GM06990 (cell line): ENCODE measurements at regions not wholly inside any gene's neighbourhood (a gene's known extent, or its start where the extent isn't known, plus 50 kb on each side); places are given as distances from the start of the nearest gene placed in this dataset.
A peak's percentile ranks its signal among the peaks of the same experiment; 100 is the strongest.

ENCODE experiments used
- DNase-seq: peaks from one replicate; pipeline ENCODE4 v3.0.0-alpha.2; 2011; ENCODE audit not compliant: insufficient read length; ENCODE audit errors: extremely low read depth
- H3K27me3 ChIP-seq: replicated peaks from 2 replicates; pipeline ENCODE4 v1.6.0; 2011; ENCODE audit warnings: low read length; ENCODE audit not compliant: control insufficient read depth, insufficient read depth
- H3K36me3 ChIP-seq: 2 replicates; pipeline ENCODE4 v1.5.1; 2011; ENCODE audit warnings: low read length; ENCODE audit not compliant: control insufficient read depth, insufficient read depth
- H3K4me3 ChIP-seq: replicated peaks from 2 replicates; pipeline ENCODE4 v1.5.1; 2011; ENCODE audit warnings: low read depth, mild to moderate bottlenecking, control low read depth, low read length
- TF ChIP-seq, protein P1 (sequence below): IDR thresholded peaks from 2 replicates; pipeline ENCODE4 v1.5.1; 2011; ENCODE audit warnings: low read length, control low read depth, mild to moderate bottlenecking, inconsistent platforms; ENCODE audit not compliant: insufficient read depth, poor library complexity, severe bottlenecking

DNA sequence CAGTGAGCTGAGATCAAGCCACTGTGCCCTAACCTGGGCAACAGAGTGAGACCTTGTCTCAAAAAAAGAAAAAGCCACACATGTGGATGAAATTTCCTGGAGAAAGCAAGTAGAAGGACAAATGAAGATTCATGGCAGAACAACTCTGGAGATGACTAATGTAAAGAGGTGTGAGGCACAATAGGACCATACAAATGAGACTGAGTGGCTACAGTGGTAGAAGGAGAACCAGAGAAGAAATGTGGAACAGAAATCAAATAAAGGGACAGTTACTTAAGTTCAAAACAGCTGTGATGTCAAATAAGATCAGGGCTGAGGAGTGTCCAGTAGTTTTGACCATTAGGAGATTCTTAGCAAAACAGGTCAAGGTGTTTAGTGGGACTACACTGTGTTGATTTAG is 130.9 kb upstream of the CDK6 start:
- DNase-seq: no peak
- no peak overlapping the region for H3K4me3 ChIP-seq
- TF ChIP-seq, protein P1, sequence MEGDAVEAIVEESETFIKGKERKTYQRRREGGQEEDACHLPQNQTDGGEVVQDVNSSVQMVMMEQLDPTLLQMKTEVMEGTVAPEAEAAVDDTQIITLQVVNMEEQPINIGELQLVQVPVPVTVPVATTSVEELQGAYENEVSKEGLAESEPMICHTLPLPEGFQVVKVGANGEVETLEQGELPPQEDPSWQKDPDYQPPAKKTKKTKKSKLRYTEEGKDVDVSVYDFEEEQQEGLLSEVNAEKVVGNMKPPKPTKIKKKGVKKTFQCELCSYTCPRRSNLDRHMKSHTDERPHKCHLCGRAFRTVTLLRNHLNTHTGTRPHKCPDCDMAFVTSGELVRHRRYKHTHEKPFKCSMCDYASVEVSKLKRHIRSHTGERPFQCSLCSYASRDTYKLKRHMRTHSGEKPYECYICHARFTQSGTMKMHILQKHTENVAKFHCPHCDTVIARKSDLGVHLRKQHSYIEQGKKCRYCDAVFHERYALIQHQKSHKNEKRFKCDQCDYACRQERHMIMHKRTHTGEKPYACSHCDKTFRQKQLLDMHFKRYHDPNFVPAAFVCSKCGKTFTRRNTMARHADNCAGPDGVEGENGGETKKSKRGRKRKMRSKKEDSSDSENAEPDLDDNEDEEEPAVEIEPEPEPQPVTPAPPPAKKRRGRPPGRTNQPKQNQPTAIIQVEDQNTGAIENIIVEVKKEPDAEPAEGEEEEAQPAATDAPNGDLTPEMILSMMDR: no peak
- H3K27me3 ChIP-seq: no peaks in the 10 kb centered on the region
- H3K36me3 ChIP-seq: no peaks in the 10 kb centered on the region

- no peaks in the 10 kb centered on the region for H3K27me3 ChIP-seq
- DNase-seq: no peak
- TF ChIP-seq, protein P1: no peak
- H3K36me3 ChIP-seq: no peaks in the 10 kb centered on the region
- H3K4me3 ChIP-seq: no peak overlapping the region
These were observed 127.8 kb upstream of the CDK6 start for GRCh38 chr7:92964141-92964540.

DNA sequence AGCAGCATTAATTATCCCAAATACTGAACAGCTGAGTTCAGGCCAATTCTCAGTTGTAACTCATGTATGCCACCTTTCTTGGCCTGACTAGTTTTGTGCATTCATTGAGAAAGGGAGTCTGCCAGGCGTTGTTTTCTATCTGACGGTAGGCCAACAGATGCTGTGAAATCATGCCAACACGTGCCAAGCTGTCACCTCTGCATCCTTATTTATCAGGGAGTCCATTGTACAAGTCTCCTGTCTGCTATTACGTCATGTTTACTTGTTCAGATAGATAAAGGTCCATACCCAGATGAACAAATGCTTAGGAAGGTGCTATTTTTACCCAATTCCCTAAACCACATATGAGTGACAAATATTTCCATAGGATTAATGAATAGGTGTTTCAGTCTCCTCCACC is 127.2 kb upstream of the CDK6 start:
- Histone ChIP-seq H3K4me3 (no peak overlapping the region), H3K27me3 (no peaks in the 10 kb centered on the region), H3K36me3 (no peaks in the 10 kb centered on the region)
- TF ChIP-seq, protein P1: no peak
- DNase-seq: no peak

- no peak overlapping the region for H3K4me3 ChIP-seq
- no peaks in the 10 kb centered on the region for H3K36me3 ChIP-seq
These were observed 125.6 kb upstream of the CDK6 start for GRCh38 chr7:92961961-92962360.

DNA sequence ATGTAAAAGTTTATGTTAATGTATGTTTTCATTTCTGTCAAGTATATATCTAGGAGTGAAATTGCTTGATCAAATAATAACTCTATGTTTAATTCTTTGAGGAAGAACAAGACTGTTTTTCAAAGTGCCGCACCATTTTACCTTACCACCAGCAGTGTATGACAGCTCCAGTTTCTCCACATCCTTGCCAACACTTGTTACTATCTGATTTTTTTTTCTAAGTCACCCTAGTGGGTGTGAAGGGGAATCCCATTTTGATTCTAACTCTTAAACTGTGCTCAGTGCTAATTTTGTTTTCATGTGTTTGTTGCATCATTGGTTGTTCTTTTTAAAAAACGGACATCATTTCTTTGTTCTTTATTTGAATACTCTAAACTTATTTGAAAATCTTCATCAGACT is 120.2 kb upstream of the CDK6 start:
- TF ChIP-seq, protein P1: no peak
- H3K36me3 ChIP-seq: no peaks in the 10 kb centered on the region
- no peaks in the 10 kb centered on the region for H3K27me3 ChIP-seq
- DNase-seq: no peak
- H3K4me3 ChIP-seq: no peak overlapping the region

More at GRCh38 chr7:92961961-92962360, 125.6 kb upstream of the CDK6 start:
- no peak for DNase-seq
- TF ChIP-seq, protein P1: no peak
- H3K27me3 ChIP-seq: no peaks in the 10 kb centered on the region

- Histone ChIP-seq H3K4me3 (no peak overlapping the region), H3K27me3 (no peaks in the 10 kb centered on the region), H3K36me3 (no peaks in the 10 kb centered on the region)
- DNase-seq: peak; percentile 2
- TF ChIP-seq, protein P1: no peak
These were observed 118.7 kb upstream of the CDK6 start for GRCh38 chr7:92955081-92955480.
